Stimulated activated CD4-positive, alpha-beta T cell treated with anti-CD3 and anti-CD28 coated beads, TNF-alpha, amount 100 ng/mL, for 4 hours (primary cell): ENCODE measurements at regions not wholly inside any gene's neighbourhood (a gene's known extent, or its start where the extent isn't known, plus 50 kb on each side); places are given as distances from the start of the nearest gene placed in this dataset.
"Not testable (repeated sequence)": the region's sequence is repeated elsewhere in the genome, so short reads cannot be mapped to it uniquely, and the experiment has no call there.

ENCODE experiments used
- DNase-seq, 3 experiments: peaks; one replicate each; pipeline ENCODE4 v3.0.0-alpha.2; 2020; ENCODE audit warnings: low read depth in 3 of 3

- no peak for DNase-seq
Measured at GRCh38 chr6:25157183-25157582, 122.0 kb upstream of the CARMIL1 start.

GRCh38 chr6:25157842-25158241 is 121.3 kb upstream of the CARMIL1 start:
- DNase-seq: no peak

GRCh38 chr6:25160134-25160533 is 119.0 kb upstream of the CARMIL1 start:
- not testable (repeated sequence) for DNase-seq

GRCh38 chr6:25165177-25165576 is 114.0 kb upstream of the CARMIL1 start:
- no peak for DNase-seq

GRCh38 chr6:25165800-25166199 is 113.4 kb upstream of the CARMIL1 start:
- DNase-seq: no peak

- no peak for DNase-seq
Measured at GRCh38 chr6:25166955-25167748, 112.0 kb upstream of the CARMIL1 start.

- no peak for DNase-seq
Measured at GRCh38 chr6:25167961-25168360, 111.2 kb upstream of the CARMIL1 start.

GRCh38 chr6:25168637-25169036 is 110.5 kb upstream of the CARMIL1 start:
- DNase-seq: no peak

GRCh38 chr6:25169553-25169952 is 109.6 kb upstream of the CARMIL1 start:
- DNase-seq: no peak

- DNase-seq: no peak
Measured at GRCh38 chr6:25169961-25170360, 109.2 kb upstream of the CARMIL1 start.

GRCh38 chr6:25170640-25171039 is 108.5 kb upstream of the CARMIL1 start:
- no peak for DNase-seq

GRCh38 chr6:25171301-25171700 is 107.9 kb upstream of the CARMIL1 start:
- DNase-seq: no peak

- DNase-seq: no peak
Measured at GRCh38 chr6:25172819-25173218, 106.4 kb upstream of the CARMIL1 start.

GRCh38 chr6:25173246-25173645 is 105.9 kb upstream of the CARMIL1 start:
- no peak for DNase-seq

- DNase-seq: no peak
Measured at GRCh38 chr6:25173951-25174474, 105.2 kb upstream of the CARMIL1 start.

GRCh38 chr6:25174678-25175077 is 104.5 kb upstream of the CARMIL1 start:
- no peak for DNase-seq

GRCh38 chr6:25175196-25175595 is 104.0 kb upstream of the CARMIL1 start:
- DNase-seq: no peak

- DNase-seq: no peak
Measured at GRCh38 chr6:25175681-25176080, 103.5 kb upstream of the CARMIL1 start.

- DNase-seq: no peak
Measured at GRCh38 chr6:25176466-25176865, 102.7 kb upstream of the CARMIL1 start.

- DNase-seq: no peak
Measured at GRCh38 chr6:25177500-25178028, 101.6 kb upstream of the CARMIL1 start.

- DNase-seq: no peak
Measured at GRCh38 chr6:25178336-25179035, 100.7 kb upstream of the CARMIL1 start.

GRCh38 chr6:25179051-25179778 is 100.0 kb upstream of the CARMIL1 start:
- DNase-seq: no peak
